GM19452 (cell line): ENCODE measurements at regions not wholly inside any gene's neighbourhood (a gene's known extent, or its start where the extent isn't known, plus 50 kb on each side); places are given as distances from the start of the nearest gene placed in this dataset.
"Not testable (repeated sequence)": the region's sequence is repeated elsewhere in the genome, so short reads cannot be mapped to it uniquely, and the experiment has no call there.

Experiments used
- ATAC-seq: cut with Tn5 transposase; IDR thresholded peaks from one replicate; pipeline ENCODE4 v1.9.1; 2021; ENCODE audit not compliant: unreplicated experiment

DNA sequence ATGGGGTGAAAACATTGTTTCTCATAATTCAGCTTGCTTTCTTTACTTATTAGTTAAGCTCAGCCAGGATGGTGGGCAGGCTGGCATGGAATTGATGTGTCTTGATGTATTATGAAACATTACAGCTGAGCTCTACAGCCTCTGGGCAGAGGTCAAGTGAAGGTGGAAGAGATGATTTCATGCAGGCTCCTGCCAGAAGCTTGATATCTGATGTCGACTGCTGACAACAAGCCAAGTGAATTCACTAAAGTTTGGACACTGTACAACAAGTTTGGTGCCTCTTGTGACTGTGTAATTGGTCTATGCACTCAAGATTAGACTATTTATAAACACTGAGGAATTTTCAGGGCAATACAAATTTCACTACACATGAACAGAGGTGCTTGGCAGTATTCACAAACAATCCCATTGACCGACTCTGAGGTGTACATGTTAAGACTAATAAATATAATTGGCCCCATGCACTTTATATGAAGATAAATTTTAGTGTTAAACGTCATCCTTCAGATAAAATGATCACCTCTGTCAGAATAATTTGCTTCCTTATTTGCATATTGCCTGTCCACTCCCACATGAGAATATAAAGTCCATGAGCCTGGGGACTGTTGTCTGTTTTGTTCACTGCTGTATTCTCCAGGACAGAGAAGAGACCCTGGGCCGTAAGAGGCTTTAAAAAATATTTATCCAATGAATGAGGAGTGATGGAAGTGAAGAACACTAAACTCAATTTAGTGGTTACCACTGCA, 612.2 kb downstream of the IQCM start:
- no peak for ATAC-seq

DNA sequence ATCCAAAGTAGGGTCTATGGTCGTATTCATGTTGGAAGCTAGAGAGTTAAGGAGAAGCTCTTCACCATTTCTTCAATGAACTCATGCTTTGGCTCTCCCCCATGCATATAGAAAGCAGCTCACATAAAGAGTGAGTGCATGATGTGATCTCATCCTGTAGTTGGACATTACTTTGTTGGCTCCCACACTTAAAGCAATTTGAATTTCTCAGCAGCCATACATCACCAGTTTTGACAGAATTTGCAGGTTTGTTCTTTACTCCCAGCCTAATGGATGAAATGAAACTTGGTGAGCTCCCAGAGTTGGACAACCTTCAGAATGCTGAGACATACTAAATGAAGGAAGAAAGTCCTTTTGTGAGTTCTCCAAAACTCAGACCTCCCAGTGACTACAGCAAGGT, 613.5 kb downstream of the IQCM start:
- no peak for ATAC-seq

DNA sequence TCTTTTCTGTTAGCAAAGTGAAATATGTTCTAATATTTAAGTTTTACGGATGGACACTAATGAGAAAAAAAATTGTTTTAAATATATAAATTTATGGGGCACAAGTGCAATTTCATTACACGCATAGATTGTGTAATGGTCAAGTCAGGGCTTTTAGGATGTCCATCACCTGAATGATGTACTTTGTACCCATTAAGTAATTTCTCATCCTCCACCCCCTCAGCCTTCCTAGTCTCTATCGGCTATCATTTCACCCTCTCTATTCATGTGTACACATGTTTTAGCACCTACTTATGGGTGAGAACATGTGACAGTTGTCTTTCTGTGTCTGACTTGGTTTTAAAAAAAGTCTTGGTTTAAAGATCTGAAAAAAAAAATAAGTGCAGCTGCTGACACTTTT, 616.0 kb downstream of the IQCM start:
- no peak for ATAC-seq

DNA sequence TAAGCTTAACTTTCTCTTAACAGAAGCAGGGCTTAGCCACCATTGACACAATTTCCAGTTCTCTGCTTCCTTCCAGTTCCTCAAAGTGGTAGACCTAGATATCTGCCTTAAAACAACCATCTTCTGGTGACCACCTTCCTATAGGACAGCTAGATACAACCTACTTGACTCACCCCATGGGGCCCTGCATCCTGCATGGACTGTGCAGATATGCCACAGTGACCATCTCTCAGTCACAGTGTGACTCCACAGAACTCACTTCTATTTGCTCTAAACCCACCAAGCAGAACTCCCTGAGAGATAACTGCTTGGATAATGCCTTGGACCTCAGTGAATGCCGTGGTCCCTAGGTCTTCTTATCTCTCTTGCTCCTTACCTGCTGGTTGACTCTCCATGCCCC, 621.6 kb downstream of the IQCM start:
- no peak for ATAC-seq

DNA sequence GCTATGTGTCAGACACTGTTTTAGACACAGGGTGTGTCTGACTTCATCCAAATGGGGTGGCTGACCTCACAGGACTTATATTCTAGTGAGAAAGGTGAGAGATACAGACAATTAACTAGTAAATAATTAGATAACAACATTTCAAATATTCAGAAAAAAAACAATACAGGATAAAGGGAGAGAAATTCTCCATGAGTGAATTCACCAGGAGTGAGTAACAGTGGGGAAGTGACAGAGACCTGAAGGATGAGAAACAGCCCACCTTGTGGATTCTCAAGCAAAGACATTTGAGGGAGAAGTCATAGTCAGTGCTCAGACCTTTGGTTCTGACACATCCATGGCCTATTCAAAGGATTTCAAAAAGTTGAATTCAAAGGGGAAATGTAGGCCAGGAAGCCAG, 627.9 kb downstream of the IQCM start:
- no peak for ATAC-seq

DNA sequence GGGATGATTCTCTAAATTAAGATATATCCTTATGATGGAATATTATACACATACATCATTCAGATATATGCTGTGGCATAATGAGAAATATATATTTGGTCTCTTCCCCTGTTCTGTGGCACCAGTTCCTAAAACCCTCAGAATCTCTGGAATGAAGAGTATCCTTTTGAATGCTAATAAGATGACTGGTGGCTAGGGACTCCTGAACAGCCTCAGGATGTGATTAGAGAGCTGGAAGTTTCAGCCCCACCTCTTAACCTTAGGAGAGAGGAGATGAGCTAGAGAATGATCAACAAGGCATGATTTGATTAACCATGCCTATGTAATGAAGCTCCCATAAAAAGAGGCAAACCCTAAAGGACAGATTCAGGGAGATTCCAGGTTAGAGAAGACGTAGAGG, 632.0 kb downstream of the IQCM start:
- no peak for ATAC-seq

DNA sequence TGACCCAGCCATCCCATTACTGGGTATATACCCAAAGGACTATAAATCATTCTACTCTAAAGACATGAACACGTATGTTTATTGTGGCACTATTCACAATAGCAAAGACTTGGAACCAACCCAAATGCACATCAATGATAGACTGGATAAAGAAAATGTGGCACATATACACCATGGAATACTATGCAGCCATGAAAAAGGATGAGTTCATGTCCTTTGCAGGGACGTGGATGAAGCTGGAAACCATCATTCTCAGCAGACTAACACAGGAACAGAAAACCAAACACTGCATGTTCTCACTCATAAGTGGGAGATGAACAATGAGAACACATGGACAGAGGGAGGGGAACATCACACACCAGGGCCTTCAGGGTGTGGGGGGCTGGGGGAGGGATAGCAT, 634.2 kb downstream of the IQCM start:
- ATAC-seq: not testable (repeated sequence)

DNA sequence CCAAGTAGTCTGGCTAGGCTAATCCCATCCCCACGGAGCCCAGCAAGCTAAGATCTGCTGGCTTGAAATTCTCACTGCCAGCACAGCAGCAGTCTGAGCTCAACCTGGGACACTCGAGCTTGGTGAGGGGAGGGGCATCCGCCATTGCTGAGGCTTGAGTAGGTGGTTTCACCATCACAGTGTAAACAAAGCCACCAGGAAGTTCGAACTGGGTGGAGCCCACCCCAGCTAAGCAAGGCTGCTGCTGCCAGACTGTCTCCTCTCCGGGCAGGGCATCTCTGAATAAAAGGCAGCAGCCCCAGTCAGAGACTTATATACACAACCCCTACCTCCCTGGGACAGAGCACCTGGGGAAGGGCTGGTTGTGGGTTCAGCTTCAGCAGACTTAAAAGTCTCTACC, 639.6 kb downstream of the IQCM start:
- no peak for ATAC-seq

DNA sequence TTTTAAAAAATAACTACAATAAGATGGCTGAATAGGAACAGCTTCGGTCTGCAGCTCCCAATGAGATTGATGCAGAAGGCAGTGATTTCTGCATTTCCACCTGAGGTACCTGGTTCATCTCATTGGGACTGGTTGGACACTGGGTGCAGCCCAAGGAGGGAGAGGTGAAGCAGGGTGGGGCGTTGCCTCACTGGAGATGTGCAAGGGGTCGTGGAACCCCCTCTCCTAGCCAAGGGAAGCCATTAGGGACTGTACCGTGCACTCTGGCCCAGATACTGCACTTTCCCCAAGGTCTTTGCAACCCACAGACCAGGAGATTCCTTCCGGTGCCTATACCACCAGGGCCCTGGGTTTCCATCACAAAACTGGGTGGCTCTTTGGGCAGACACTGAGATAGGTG, 640.1 kb downstream of the IQCM start:
- ATAC-seq: no peak

DNA sequence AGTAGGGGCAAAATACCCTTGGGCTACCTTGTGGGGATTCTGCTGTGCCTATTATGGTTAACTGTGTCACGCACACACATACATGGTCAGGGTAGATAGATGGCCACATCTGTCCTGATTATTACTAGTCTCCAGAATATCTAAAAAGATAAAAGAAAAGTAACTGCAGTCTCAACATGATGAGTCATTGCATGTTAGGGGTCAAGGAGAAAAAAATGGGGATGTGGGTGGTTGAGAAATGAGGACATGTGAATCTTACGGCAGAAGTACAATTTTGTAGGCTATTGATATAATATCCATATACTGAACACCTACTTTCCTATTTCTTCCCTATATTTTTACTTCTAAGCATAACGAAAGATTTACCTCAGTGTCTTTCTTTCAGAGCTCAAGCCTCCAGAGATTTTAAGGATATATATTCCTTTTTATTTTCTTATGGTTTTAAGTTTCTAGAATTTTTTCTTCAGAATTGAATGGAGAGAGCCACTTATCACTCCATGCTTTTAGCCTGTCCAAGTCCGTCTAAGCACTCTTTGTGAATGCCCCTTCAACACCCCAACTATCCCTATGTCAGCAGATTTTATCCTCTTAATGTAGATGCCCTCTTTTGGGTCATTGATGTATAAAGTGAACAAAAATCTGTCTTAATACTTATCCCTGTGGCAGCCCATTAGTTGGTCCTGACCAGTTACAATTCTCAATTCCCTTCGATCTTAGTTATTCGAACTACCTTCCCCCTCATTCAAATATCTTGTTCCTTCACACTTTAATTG, 642.2 kb downstream of the IQCM start:
- ATAC-seq: no peak

DNA sequence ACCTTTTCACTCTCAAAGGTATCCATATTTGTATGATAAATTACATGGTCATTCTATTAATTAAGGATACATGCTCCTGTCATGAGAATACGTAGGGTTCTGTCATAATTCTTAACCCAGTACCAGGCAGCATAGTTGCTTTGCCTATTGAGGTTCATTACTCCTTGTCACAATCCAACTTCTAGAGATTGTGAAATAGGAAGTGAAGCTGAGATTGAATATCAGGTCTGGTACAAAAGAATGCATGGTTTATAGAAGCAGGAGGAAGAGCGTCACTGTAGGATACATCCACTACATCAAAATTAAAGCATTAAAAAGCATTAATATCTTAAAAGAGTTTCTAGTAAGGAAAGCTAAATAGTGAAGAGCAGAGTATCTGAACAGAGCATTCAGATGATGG, 647.0 kb downstream of the IQCM start:
- ATAC-seq: no peak

DNA sequence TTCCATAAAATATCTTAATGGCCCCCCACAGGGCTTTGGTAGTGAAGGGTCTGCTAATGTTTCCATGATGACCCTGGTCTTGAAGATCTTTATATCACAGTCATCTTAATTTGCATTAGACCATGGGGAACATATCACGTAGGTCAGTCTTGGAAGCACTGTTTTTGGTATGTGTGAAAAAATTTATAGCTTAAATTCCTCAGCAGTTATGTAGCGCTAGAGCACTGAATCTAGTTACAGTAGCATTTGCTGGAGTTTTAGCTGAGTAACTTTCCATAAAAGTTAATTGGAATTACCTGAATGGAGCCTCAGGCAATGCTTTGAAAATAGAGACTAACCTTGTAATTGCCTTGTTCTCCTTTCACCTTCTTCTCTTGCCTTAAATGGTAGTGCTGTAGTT, 648.8 kb downstream of the IQCM start:
- ATAC-seq: no peak

DNA sequence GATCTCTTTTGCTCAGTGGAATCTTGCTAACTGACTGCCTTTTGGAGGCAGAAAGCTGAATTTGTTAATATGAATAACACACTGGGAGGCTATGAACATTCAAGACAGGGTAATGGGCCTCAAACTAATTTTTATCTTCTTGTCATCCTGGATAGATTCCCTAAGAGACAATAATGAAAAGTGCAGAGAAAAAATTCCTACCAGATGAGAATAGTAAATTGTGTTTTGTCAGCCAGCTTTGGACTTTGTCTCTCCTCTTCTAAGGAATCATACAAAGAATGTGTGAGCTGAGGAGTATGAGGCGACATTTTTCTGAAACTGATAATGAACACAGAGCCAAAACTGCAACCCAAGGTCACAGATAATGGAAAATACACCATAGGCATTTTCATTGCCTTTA, 649.3 kb downstream of the IQCM start:
- ATAC-seq: no peak

DNA sequence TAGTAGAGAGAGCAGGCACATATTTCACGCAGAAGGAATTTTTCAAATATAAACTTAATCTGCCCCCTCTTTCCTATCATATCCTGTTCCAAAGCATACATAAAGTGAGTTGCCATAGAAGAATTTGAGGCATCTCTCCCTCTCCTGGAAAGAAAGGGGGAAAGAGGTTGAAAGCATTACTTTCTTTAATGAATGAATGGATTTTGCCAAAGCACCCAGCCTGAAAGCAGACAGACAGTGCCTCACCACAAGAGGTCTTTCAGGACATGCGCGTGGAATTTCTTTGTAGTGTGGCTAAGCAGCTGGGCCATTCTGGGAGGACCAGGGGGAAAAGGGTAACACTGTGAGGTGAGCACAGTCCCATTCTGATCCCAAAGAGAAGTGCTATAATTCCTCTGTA, 651.4 kb downstream of the IQCM start:
- ATAC-seq: no peak

DNA sequence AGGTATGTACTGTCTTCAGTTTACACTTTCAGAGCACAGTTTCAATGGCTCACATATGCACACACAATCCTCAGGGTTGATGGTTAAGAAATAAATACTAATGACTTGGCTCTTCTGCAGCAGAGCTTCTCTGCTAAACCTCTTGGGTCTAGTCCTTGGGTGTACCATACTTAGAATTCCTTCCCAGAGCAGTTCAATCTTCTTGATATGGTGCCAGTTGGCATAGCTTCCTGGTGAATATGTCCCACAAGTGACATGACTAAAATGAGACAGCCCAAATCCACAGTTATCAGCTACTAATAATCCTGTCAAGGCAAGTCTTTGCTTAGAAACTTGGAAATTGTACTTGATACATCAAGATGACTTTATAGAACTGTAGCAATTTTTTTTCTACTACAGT, 654.4 kb downstream of the IQCM start:
- ATAC-seq: no peak

DNA sequence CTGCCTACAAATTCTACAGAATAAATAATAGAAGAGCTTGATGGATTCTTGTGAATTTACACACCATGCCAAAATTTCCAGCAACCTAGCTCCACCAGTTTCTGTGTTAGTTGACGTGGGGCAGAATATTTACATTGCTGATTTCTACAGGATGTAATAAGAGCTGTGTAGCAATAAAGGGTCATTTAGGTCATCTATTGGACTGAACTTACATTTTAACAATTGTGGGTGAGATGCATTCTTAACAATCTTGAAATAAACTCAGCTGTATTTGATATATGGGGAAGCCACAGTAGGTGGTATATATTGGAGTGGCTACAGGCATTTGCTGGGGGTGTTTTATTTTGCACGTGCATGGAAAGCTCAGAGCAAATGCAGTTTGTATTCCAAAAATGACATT, 655.3 kb downstream of the IQCM start:
- ATAC-seq: no peak

DNA sequence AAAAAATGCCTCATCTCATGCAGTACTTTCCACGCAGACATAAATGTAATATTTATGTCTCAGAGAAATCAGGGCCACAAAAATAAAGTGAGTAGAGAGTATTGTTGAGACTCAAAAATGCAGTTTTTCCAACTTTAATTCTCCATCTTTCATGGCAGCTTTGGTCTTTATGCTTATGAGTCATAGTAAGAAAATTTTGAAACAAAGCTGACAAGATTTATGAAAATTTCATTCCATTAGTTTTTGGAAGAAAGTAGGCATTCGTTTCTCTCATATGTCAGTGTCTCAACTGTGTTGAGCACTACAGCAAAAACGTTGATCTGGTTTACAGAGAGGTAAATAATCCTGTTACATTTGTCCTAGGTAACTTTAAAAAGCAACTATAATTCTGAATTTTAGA, 656.8 kb downstream of the IQCM start:
- ATAC-seq: no peak

DNA sequence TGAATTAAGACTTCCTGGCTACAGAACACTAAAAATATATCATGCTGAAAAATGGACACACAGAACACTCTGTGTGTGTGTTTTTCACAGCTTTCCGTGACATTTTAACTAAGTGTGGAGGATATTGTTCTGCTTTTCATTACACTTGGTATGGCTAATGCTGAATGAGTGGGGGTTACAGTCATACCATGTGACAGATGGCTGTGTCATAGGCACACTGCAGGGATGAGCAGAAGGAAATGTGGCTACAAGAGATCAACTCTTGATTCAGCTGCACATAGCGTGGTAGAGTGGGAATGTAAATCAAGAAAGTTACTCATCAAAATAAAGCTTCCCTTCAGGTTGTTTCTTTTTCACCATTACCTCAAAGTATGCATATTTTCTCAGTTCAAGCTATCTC, 669.8 kb downstream of the IQCM start:
- ATAC-seq: no peak

DNA sequence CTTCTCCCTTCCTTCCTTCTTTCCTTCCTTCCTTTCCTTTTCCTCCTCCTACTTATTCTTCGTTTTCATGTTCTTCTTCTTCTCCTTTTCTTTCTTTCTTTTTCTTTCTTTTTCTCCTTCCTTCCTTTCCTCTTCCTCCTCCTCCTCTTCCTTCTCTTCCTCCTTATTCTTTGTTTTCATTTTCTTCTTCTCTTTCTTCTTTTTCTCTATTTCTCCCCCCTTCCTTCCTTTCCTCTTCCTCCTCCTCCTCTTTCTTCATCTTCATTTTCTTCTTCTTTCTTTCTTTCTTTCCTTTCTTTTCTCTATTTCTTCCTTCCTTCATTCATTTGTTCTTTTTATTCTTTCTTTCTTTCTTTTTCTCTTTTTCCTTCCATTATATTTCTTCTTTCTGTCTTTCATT, 671.6 kb downstream of the IQCM start:
- no peak for ATAC-seq

DNA sequence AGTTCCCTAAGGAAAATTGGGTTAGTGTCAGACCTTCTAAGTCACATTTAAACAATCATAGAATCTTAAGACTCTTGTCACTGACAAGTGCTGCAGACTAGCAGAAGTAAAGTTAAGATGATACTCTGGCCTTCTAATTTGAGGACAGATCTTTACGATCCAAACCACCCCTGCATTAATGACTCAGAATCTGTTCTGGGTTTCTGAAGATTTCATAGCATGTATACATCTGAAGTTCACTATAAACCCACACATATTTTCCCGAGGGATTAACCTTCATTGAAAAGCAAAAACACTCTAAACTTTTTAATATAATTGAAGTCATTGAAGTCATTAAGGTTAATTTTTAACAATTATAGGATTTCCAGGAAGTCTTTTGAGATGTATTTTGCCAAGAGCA, 674.3 kb downstream of the IQCM start:
- no peak for ATAC-seq

DNA sequence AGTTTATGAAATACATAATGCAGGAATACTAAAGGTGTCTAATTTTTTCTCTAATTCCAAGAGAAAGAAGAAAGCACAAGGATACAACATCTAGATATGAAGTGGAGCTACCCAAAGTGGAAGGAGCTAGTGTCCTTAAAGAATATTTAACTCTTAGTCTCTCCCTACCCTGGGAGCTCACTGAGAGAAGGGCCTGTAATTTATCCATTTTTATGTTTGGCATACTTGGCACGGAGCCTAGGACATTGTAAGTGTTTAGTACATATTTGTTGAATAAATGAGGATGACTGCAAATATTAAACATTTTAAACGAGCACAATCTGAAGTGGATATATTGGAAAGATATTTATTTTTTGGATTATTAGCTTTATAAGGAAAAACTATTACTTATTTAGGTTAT, 674.8 kb downstream of the IQCM start:
- ATAC-seq: no peak

DNA sequence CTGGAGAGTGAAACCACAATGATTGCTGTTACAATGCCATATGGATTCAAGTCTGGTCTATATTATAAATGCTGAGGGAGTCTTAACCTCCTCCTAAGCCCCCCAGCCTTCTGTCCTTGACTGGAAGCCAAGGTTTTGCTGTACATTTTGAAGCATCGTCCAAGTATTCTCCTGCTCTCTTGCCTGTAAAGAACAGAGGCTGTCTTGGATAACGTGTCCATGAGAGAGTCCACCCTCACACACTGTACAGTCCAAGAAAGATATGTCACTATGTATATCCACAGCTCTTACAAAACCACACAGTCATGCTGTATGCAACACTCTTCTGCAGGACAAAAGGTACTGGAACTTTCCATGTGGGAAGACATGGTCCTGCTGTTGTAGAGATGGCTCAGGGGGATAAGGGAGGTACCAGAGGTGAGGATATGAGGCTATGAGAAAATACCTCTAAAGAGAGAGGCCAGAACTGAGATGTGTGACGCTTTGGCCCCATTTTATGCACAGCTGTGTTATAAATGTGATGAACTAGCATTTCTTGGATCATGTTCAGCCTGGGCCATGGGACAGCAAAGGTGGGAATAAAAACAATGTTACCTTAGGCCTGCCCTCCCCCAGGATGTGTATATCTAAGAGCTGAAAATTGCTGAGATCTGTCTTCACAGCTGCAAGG, 678.6 kb downstream of the IQCM start:
- ATAC-seq: no peak
